ENCODE measurements at regions not wholly inside any gene's neighbourhood (a gene's known extent, or its start where the extent isn't known, plus 50 kb on each side); places are given as distances from the start of the nearest gene placed in this dataset.

DNA sequence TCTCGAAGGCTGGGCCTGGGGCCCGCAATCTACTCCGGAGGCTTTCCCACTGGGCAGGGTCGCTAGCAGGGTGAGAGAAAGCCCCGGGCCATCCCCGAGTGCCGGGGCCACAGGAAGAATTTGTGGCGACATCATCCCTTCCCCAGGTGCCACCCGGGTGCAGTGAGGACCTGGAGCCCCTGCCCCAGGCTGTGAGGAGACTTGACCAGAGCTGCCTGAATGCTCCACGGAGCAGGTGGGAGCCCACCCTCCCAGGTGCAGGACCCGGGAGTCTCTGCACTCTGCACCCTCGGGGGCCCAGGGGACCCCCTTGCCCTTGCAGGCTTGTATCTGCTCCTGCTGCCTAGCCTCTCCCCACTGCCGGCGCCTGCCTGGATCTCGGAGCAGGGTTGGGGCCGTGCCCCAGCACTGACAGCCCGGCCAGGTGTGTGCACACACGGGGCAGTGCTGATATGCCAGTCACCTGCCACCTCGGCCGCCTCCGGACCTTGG lies 67.5 kb upstream of the RGS7 start:
- no peaks in the 10 kb centered on the region for H3K36me3 ChIP-seq (ENCODE audit: control insufficient read depth, insufficient read depth, low read length)
- H4K20me1 ChIP-seq (ENCODE audit: insufficient read depth, low read length) = no peaks in the 10 kb centered on the region
- peak overlapping the region; percentile 84 for H2AK9ac ChIP-seq (replicated peaks; ENCODE audit: low read depth, low read length, poor library complexity)
- no peak overlapping the region for H2BK15ac ChIP-seq (ENCODE audit: low read depth, low read length)
- H3K4me1 ChIP-seq (ENCODE audit: control insufficient read depth, insufficient read depth, low read length) = peaks cover 3% of the 10 kb centered on the region; the same call in 1 of the 2 replicates
- no peaks in the 10 kb centered on the region for H3K27me3 ChIP-seq (ENCODE audit: control insufficient read depth, insufficient read depth, low read length)
- no peak for ATAC-seq (ENCODE audit: low read depth)
- in situ Hi-C loops (cut with MboI; ENCODE audit: low sequenced_read_pairs) = no loop called here
- H3K79me1 ChIP-seq (ENCODE audit: low read depth in 1 of 2, low read length in 2 of 2) = no peaks in the 10 kb centered on the region; a peak in 1 of 4 replicates
- H2AFZ ChIP-seq (replicated peaks; ENCODE audit: low read length, poor library complexity) = peak overlapping the region; percentile 88
- BruUV-seq (replicated peaks) = no TSS peak
- no peak overlapping the region for H4K91ac ChIP-seq (ENCODE audit: insufficient read depth, low read depth, low read length)
- H3K9ac ChIP-seq (ENCODE audit: low read depth, low read length) = peak overlapping the region; percentile 41; the same call in 1 of the 2 replicates
- peak overlapping the region; percentile 79 for H3K4me2 ChIP-seq (ENCODE audit: low read depth, low read length)
- DNase-seq = no peak
- H3K4ac ChIP-seq (ENCODE audit: low read depth, low read length) = no peak overlapping the region; the same call in 1 of the 2 replicates
- peak overlapping the region; percentile 77 for H2BK5ac ChIP-seq (ENCODE audit: low read depth, low read length, poor library complexity, severe bottlenecking)
- peak overlapping the region; percentile 37 for H2BK120ac ChIP-seq (ENCODE audit: low read depth, low read length)
- 11% methylated on average over 5 of the region's 21 CpGs; no CpG with 5 or more reads in 1 of the 2 experiments for WGBS, 2 experiments (ENCODE audit: extremely low coverage in 2 of 2, insufficient read length in 1 of 2)
- no peaks in the 10 kb centered on the region for H3K9me3 ChIP-seq (ENCODE audit: control insufficient read depth, insufficient read depth, low read length)
- ChIA-PET CTCF (no interaction called here), POLR2A (ENCODE audit: unreplicated experiment) (interaction anchor here (0.5 kb wide), 1 partner anchor 15 kb away, joined by 4 read pairs; no protein-coding TSS in a partner anchor)
- H3K4me3 ChIP-seq (ENCODE audit: insufficient read depth, low read depth, low read length) = peak overlapping the region; percentile 60
- H4K8ac ChIP-seq (ENCODE audit: low read depth in 2 of 2, low read length in 2 of 2) = peak overlapping the region in 1 of 2 experiments; percentile 35; a peak in 2 of 4 replicates
- no peak overlapping the region for H3K18ac ChIP-seq (ENCODE audit: low read depth, low read length)
- dilution Hi-C loops (cut with HindIII; ENCODE audit: low sequenced_read_pairs, unreplicated experiment) = no loop called here
- H3K27ac ChIP-seq (ENCODE audit: insufficient read depth, low read length) = no peak overlapping the region; the same call in 1 of the 2 replicates
- TF ChIP-seq, protein P1, sequence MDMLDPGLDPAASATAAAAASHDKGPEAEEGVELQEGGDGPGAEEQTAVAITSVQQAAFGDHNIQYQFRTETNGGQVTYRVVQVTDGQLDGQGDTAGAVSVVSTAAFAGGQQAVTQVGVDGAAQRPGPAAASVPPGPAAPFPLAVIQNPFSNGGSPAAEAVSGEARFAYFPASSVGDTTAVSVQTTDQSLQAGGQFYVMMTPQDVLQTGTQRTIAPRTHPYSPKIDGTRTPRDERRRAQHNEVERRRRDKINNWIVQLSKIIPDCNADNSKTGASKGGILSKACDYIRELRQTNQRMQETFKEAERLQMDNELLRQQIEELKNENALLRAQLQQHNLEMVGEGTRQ (IDR thresholded peaks at IDR 0.05; ENCODE audit: low read depth, low read length) = no peak
- TF ChIP-seq RFX5 (IDR thresholded peaks at IDR 0.05; ENCODE audit: low read depth, low read length) (no peak), MAFK (IDR thresholded peaks at IDR 0.05; ENCODE audit: low read depth, low read length) (no peak), CHD1 (IDR thresholded peaks at IDR 0.05; ENCODE audit: low read depth, low read length) (no peak), SMC3 (IDR thresholded peaks at IDR 0.05; ENCODE audit: low read depth, low read length) (no peak), MAZ (IDR thresholded peaks at IDR 0.05; ENCODE audit: borderline replicate concordance, low read depth, low read length) (no peak), RCOR1 (IDR thresholded peaks at IDR 0.05; ENCODE audit: insufficient replicate concordance, low read length) (no peak), RAD21 (IDR thresholded peaks at IDR 0.05; ENCODE audit: low read length) (no peak), POLR2A (IDR thresholded peaks at IDR 0.05; ENCODE audit: low read depth, low read length) (no peak)
- TF ChIP-seq, protein P2, sequence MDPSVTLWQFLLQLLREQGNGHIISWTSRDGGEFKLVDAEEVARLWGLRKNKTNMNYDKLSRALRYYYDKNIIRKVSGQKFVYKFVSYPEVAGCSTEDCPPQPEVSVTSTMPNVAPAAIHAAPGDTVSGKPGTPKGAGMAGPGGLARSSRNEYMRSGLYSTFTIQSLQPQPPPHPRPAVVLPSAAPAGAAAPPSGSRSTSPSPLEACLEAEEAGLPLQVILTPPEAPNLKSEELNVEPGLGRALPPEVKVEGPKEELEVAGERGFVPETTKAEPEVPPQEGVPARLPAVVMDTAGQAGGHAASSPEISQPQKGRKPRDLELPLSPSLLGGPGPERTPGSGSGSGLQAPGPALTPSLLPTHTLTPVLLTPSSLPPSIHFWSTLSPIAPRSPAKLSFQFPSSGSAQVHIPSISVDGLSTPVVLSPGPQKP (IDR thresholded peaks at IDR 0.05; ENCODE audit: borderline replicate concordance, low read depth, low read length) = no peak
- TF ChIP-seq, protein P3, sequence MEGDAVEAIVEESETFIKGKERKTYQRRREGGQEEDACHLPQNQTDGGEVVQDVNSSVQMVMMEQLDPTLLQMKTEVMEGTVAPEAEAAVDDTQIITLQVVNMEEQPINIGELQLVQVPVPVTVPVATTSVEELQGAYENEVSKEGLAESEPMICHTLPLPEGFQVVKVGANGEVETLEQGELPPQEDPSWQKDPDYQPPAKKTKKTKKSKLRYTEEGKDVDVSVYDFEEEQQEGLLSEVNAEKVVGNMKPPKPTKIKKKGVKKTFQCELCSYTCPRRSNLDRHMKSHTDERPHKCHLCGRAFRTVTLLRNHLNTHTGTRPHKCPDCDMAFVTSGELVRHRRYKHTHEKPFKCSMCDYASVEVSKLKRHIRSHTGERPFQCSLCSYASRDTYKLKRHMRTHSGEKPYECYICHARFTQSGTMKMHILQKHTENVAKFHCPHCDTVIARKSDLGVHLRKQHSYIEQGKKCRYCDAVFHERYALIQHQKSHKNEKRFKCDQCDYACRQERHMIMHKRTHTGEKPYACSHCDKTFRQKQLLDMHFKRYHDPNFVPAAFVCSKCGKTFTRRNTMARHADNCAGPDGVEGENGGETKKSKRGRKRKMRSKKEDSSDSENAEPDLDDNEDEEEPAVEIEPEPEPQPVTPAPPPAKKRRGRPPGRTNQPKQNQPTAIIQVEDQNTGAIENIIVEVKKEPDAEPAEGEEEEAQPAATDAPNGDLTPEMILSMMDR (conservative IDR thresholded peaks at IDR 0.05; ENCODE audit: low read depth, low read length) = no peak
- intact Hi-C loops (cut with micrococcal nuclease) = no loop called here
- no peak overlapping the region for H3K56ac ChIP-seq (ENCODE audit: extremely low read depth, insufficient read depth, low read length)
- H4K5ac ChIP-seq (ENCODE audit: low read depth, low read length) = peak overlapping the region; percentile 37; the same call in 1 of the 2 replicates
- no peak overlapping the region for H2AK5ac ChIP-seq (ENCODE audit: low read depth, low read length)
- H3K14ac ChIP-seq (replicated peaks; ENCODE audit: low read depth, low read length) = no peak overlapping the region
- H3K9me1 ChIP-seq (ENCODE audit: insufficient read depth, low read length) = no peaks in the 10 kb centered on the region
- 0 out of 2 replicates have a peak overlapping the region, but pooled peaks have one; percentile 5 for H3K23ac ChIP-seq (ENCODE audit: low read depth, low read length)
- H2BK20ac ChIP-seq (ENCODE audit: low read depth, low read length) = peak overlapping the region; percentile 14; the same call in 1 of the 2 replicates
